ENCODE measurements at regions not wholly inside any gene's neighbourhood (a gene's known extent, or its start where the extent isn't known, plus 50 kb on each side); places are given as distances from the start of the nearest gene placed in this dataset.

DNA sequence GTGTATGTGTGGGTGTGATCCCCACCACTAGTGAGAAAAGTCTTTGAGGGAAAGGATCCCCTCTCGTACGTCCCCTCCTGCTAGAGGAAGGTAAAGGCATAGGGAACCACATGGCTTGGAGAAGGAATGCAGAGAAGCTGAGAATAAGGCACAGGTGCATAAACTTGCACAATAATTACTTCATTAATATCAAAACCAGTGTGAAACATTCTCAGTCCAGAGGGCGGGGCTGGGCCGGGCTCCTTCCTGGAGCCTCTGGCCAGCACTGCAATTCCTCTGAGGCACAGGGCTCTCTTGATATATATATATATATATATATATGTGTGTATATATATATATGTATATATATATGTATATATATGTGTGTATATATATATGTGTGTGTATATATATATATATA is 162.6 kb downstream of the TSEN15 start:
- no peak for DNase-seq (ENCODE audit: low read depth in 4 of 4, low spot score in 2 of 4)

DNA sequence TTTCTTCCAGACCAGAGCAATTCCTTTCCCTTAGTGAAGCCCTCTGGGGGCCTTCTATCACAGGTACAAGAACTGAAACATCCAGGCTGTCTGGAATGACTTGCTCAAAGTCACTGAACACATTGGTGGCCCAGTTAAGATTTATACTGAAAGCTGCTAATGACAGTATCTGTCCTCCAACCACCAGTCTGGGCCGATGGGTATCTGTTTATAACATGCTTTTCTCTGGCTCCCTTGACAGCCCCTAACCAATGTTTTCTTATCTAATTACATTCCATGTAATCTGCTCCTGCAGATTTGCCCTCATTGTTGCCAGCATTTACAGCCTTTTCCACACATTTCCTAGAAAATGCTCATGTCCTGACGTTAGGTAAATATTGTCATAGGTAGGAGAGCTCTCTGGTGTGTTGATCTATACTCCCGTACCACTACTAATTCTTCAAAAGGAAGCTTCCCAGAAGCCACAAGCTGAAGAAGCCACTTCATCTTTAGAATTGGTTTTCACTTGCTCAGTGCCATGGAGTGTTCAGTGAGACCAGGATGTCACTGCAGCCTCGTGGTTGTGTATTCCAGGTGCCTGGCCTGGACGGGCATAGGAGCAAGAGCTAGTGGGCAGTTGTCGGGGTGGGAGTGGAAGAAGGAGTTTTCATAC is 163.9 kb downstream of the TSEN15 start:
- DNase-seq (ENCODE audit: low read depth in 4 of 4, low spot score in 2 of 4), result no peak

DNA sequence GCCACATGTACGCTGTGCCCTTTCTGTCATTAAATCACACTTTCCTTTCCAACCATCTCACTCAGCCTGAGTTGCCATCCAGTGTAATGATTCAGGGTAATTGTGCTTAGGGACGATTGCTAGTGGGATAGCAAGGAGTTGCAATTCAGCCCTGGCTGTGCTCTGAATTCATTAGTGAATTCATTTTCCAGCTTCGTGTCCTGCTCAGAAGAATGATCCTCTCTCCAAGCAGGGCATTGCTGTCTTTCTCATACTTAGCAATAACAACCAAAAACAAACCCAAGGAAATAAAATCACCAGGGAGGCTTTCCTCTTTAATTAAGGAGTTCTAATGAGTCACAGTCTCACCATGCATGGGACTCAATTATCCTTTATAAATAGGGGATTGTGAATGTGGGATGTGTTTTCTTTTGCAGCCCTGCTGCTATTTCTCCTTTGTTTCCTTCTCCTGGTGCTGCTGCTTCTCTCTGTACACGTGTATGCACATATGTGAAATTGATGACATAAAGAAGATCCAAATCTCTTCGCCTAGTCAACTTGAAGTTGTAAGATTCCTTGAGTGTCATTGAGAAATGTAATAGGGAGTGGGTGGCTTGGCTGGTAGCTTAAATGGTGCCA is 167.0 kb downstream of the TSEN15 start:
- DNase-seq (ENCODE audit: low read depth in 4 of 4, low spot score in 2 of 4), result no peak

GRCh38 chr1:184219414-184219813 is 167.4 kb upstream of the C1orf21 start:
- DNase-seq (ENCODE audit: low read depth in 4 of 4, low spot score in 2 of 4), result no peak

DNA sequence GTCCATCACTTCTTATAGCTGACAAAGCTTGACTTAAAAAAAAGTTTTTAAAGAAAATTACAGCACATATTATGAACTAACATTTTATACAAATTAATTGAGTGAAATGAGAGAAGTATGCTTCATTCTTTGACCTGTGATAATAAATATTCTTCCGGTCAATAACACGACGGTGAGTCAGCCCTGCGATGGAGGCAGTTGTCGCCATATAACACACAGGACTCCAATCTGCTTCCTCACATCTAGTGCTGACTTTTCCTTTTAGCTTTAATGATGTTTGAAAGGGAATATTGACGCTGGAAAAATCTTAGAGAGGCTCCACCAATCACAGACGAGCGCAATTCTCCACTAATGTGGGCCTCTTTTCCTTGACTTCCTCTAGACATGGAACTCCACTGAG is 166.9 kb upstream of the C1orf21 start:
- DNase-seq (ENCODE audit: low read depth in 4 of 4, low spot score in 2 of 4), result no peak

DNA sequence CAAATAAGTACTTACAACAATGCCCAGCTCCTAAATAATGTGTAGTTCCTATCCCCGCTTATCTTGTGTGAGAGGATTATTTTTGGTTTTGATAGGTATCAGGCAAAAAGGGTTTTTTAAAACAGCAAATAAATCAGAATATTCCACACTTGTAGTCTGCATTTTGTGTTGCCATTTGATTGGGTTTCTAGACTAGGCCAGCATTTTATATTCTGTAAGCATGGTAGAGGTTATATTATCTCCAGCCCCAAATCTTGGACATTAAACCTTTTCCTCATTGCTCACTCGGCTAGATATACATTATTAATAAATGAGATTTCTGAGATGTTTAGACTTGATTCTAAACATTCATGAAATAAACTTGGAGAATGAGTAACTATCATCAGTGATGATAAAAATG is 165.7 kb upstream of the C1orf21 start:
- DNase-seq (ENCODE audit: low read depth in 4 of 4, low spot score in 2 of 4), result no peak

- DNase-seq (ENCODE audit: low read depth in 4 of 4, low spot score in 2 of 4), result no peak
Observed at GRCh38 chr1:184222652-184223052, 164.2 kb upstream of the C1orf21 start.

- no peak for DNase-seq (ENCODE audit: low read depth in 4 of 4, low spot score in 2 of 4)
Observed at GRCh38 chr1:184223216-184223615, 163.6 kb upstream of the C1orf21 start.

DNA sequence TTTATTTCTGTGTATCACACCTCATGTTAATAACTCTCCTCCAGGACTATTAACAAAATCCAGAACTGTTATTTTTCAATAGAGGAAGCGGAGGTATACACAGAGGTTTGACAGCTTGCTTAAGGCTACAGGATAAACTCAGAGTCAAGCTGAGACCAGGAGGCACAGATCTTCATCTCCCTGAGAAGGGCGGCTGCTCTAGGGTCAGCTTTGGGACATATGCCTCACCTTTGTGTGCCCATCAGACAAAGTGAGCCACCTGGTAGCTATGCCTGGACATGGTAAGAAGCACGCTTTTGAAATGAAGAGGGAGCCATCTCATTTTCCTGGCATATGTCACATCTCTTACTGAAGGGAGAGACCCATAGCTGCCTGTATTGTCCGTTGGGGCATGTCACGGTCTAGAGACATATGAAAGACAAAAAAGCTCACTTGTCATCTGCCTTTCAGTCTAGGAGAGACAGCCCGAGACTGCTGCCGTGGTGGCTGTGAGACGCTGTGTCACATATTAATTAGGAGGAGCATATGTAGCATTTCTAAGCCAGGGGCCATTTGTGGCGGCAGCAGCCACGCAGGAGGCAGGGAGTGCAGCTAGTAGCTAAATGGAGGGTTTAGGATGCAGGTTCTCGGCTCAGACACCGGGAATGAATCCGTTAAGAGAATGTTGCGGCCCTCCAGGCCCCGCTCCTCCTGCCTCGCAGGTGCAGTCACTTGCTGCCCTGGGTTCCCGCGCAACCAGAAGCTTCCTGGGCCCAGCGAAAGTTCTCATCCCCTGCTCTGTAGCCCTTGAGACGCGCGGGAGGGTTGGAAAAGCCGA is 161.3 kb upstream of the C1orf21 start:
- no peak for DNase-seq (ENCODE audit: low read depth in 4 of 4, low spot score in 2 of 4)

- DNase-seq (ENCODE audit: low read depth in 4 of 4, low spot score in 2 of 4), result no peak
Observed at GRCh38 chr1:184226100-184226487, 160.7 kb upstream of the C1orf21 start.

- no peak for DNase-seq (ENCODE audit: low read depth in 4 of 4, low spot score in 2 of 4)
Observed at GRCh38 chr1:184228558-184228957, 158.3 kb upstream of the C1orf21 start.

- DNase-seq (ENCODE audit: low read depth in 4 of 4, low spot score in 2 of 4), result no peak
Observed at GRCh38 chr1:184237588-184237987, 149.2 kb upstream of the C1orf21 start.

DNA sequence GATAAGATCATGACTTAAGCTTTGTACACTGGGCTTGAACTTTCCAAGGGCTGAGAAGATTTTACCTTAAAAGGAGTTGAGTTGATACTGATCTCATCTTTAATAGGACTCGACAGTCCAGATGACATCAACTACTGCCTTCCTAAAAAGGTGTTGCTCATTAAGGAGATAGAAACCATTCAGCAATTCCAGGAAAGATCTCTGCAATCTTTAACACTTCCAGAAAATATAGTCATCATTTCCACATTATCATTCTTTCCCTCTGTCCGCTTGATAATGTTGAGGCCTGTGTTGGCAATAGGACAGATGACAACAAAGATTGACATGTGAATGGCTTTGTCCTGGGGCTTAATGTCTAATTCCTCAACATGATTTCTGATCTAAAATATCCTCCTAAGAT is 145.4 kb upstream of the C1orf21 start:
- no peak for DNase-seq (ENCODE audit: low read depth in 4 of 4, low spot score in 2 of 4)

GRCh38 chr1:184242507-184242943 is 144.3 kb upstream of the C1orf21 start:
- no peak for DNase-seq (ENCODE audit: low read depth in 4 of 4, low spot score in 2 of 4)

DNA sequence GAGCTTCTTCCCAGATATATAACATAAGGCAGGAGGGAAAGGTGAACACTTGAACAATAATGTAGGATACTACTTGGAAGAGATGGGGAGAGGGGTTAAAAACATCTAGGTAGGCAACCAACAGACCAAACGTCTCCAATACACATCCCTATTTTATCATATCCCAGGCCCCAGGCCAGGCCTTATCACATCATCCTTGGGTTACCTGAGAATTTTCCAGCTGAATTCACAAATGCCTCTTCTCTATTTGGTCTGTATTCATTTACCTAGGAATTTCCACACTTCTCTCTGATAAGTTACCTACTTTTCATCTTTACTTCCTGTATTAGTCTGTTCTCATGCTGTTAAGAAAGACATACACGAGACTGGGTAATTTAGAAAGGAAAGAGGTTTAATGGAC is 141.9 kb upstream of the C1orf21 start:
- DNase-seq (ENCODE audit: low read depth in 4 of 4, low spot score in 2 of 4), result no peak

DNA sequence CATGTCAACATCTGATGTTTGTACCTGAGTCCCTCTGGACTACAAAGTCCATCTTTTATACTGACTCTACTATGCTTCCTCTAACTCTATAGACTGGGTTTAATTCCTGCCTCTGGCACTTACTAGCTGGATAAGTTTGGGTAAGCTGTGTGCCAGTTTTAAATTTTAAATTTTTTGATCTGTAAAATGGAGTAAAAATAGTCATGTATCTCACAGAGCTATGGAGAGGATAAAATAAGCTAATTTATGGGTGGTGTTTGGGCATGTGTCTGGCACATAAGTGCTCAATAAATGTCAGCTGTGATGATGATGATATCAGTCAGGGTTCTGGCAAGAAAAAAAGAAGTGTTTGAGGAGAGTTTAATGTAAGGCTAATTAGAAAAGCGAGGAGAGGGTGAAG is 139.2 kb upstream of the C1orf21 start:
- DNase-seq (ENCODE audit: low read depth in 4 of 4, low spot score in 2 of 4), result no peak

DNA sequence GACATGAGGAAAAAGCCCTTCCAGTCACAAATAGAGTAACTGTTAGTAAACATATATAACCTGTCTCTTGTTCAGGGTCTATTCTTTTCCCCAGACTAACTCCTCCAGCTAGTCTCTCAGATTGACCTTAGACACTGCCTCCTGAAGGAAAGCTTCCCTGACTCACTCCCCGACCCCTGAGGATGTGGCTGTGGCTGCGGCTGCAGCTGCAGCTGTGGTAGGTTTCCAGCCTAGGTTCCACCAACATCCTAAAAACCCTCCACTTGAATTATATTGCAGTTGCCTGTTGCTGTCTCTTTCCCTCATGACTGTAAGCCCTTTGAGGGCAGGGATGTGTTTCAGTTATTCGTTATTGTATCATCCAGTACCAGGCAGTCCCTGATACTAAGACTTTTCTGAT is 132.9 kb upstream of the C1orf21 start:
- no peak for DNase-seq (ENCODE audit: low read depth in 4 of 4, low spot score in 2 of 4)

DNA sequence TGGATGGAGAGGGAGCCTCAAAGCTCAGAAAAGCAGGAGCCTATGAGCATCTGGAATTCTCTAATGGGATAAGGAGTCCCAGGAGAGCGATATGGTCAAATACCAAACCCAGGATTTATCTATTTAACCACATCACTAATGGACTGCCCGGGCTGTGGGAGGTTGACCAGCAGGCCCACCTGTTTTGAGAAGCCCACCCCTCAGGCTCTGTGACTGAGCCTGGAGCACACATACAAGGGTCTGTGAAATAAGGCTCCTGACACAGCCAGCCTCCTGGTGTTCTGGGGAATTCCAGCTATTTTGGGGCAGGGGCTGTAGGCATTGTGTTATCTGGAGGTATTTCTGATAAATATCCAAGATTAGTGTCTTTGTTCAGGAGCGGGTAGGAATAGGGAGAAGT is 132.0 kb upstream of the C1orf21 start:
- DNase-seq (ENCODE audit: low read depth in 4 of 4, low spot score in 2 of 4), result no peak

DNA sequence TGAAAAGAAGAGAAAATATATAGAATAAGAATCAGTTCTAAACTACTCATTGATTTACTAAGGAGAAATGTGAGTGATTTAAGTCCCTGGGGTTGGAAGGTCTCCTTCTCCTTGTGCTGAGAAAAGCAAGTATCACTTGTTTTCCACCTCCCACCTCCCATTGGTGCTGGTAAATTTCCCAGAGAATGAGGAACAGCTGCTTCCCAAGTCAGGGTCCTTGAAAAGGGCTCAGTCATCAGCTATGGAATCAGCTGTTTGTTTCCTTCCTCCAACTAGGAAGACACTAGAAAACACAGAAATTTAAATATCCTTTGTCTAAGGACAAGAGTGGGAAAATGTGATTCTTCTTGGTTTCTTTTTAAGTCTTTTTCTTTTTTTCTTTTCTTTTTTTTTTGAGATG is 131.3 kb upstream of the C1orf21 start:
- no peak for DNase-seq (ENCODE audit: low read depth in 4 of 4, low spot score in 2 of 4)

GRCh38 chr1:184257873-184258272 is 129.0 kb upstream of the C1orf21 start:
- DNase-seq (ENCODE audit: low read depth in 4 of 4, low spot score in 2 of 4), result no peak

GRCh38 chr1:184258525-184258924 is 128.3 kb upstream of the C1orf21 start:
- no peak for DNase-seq (ENCODE audit: low read depth in 4 of 4, low spot score in 2 of 4)

GRCh38 chr1:184260382-184260781 is 126.4 kb upstream of the C1orf21 start:
- DNase-seq (ENCODE audit: low read depth in 4 of 4, low spot score in 2 of 4), result no peak

All from left renal cortex interstitium (tissue), 4 donors.